Left ventricle myocardium inferior (tissue), 1 donor: ENCODE measurements at regions not wholly inside any gene's neighbourhood (a gene's known extent, or its start where the extent isn't known, plus 50 kb on each side); places are given as distances from the start of the nearest gene placed in this dataset.
"Not testable (repeated sequence)": the region's sequence is repeated elsewhere in the genome, so short reads cannot be mapped to it uniquely, and the experiment has no call there.

Experiments
- DNase-seq: peaks from one replicate; pipeline ENCODE4 v3.0.0-alpha.2; 2020
- H3K27ac ChIP-seq: fragments of 200-600 bp; replicated peaks from 2 replicates; pipeline ENCODE4 v1.8.0; 2021
- H3K27me3 ChIP-seq: fragments of 200-600 bp; 2 replicates; pipeline ENCODE4 v1.8.0; 2021; ENCODE audit warnings: low read depth
- H3K36me3 ChIP-seq: fragments of 200-600 bp; 2 replicates; pipeline ENCODE4 v1.8.0; 2021
- H3K4me1 ChIP-seq: fragments of 200-600 bp; 2 replicates; pipeline ENCODE4 v1.8.0; 2021
- H3K4me3 ChIP-seq: fragments of 200-600 bp; 2 replicates; pipeline ENCODE4 v1.8.0; 2021; ENCODE audit warnings: mild to moderate bottlenecking, moderate library complexity
- H3K9me3 ChIP-seq: fragments of 200-600 bp; replicated peaks from 2 replicates; pipeline ENCODE4 v1.8.0; 2021
- CTCF ChIP-seq: fragments of 200-600 bp; IDR thresholded peaks from 2 replicates; pipeline ENCODE4 v1.8.0; 2021; ENCODE audit warnings: antibody characterized with exemption, mild to moderate bottlenecking, borderline replicate concordance
- intact Hi-C: fragments of 100-400 bp; cut with micrococcal nuclease; formaldehyde crosslinking; loops from one replicate; pipeline ENCODE4 v1.11.0; 2022
- donor health status: DM: no; HTN: yes; CAD: no; lungs with severe emphysema.

- Histone ChIP-seq H3K27ac (no peak overlapping the region), H3K9me3 (peaks cover 3% of the 10 kb centered on the region), H3K27me3 (no peaks in the 10 kb centered on the region), H3K36me3 (no peaks in the 10 kb centered on the region), H3K4me3 (no peak overlapping the region), H3K4me1 (no peaks in the 10 kb centered on the region)
- no peak for TF ChIP-seq CTCF
- intact Hi-C loops = no loop called here
- DNase-seq = no peak
Measured at GRCh38 chr14:30238936-30239335, 311.3 kb upstream of the PRKD1 start.

GRCh38 chr14:30240018-30240417, 312.4 kb upstream of the PRKD1 start:
- Histone ChIP-seq H3K36me3 (no peaks in the 10 kb centered on the region), H3K4me3 (no peak overlapping the region), H3K9me3 (peaks cover 3% of the 10 kb centered on the region), H3K4me1 (no peaks in the 10 kb centered on the region), H3K27me3 (no peaks in the 10 kb centered on the region), H3K27ac (no peak overlapping the region)
- intact Hi-C loops = no loop called here
- no peak for TF ChIP-seq CTCF
- no peak for DNase-seq

GRCh38 chr14:30240685-30241084, 313.0 kb upstream of the PRKD1 start:
- Histone ChIP-seq H3K4me1 (no peaks in the 10 kb centered on the region), H3K27me3 (no peaks in the 10 kb centered on the region), H3K9me3 (peaks cover 3% of the 10 kb centered on the region), H3K4me3 (no peak overlapping the region), H3K36me3 (no peaks in the 10 kb centered on the region), H3K27ac (no peak overlapping the region)
- DNase-seq = no peak
- intact Hi-C loops = no loop called here
- no peak for TF ChIP-seq CTCF

- H3K36me3 ChIP-seq = no peaks in the 10 kb centered on the region
- TF ChIP-seq CTCF = no peak
- H3K27ac ChIP-seq = no peak overlapping the region
- peaks cover 3% of the 10 kb centered on the region for H3K9me3 ChIP-seq
- no peaks in the 10 kb centered on the region for H3K27me3 ChIP-seq
- DNase-seq = no peak
- no peaks in the 10 kb centered on the region for H3K4me1 ChIP-seq
- H3K4me3 ChIP-seq = no peak overlapping the region
- intact Hi-C loops = no loop called here
Measured at GRCh38 chr14:30242744-30243143, 315.1 kb upstream of the PRKD1 start.

GRCh38 chr14:30243207-30243606, 315.6 kb upstream of the PRKD1 start:
- Histone ChIP-seq H3K27me3 (no peaks in the 10 kb centered on the region), H3K4me3 (no peak overlapping the region), H3K36me3 (no peaks in the 10 kb centered on the region), H3K9me3 (no peaks in the 10 kb centered on the region), H3K4me1 (no peaks in the 10 kb centered on the region), H3K27ac (no peak overlapping the region)
- no peak for DNase-seq
- intact Hi-C loops = no loop called here
- no peak for TF ChIP-seq CTCF

- Histone ChIP-seq H3K9me3 (no peaks in the 10 kb centered on the region), H3K27ac (no peak overlapping the region), H3K36me3 (no peaks in the 10 kb centered on the region), H3K4me1 (no peaks in the 10 kb centered on the region), H3K4me3 (no peak overlapping the region), H3K27me3 (no peaks in the 10 kb centered on the region)
- no peak for TF ChIP-seq CTCF
- no peak for DNase-seq
- intact Hi-C loops = no loop called here
Measured at GRCh38 chr14:30243805-30244204, 315.2 kb upstream of the G2E3 start.

GRCh38 chr14:30244348-30244747, 314.6 kb upstream of the G2E3 start:
- H3K27me3 ChIP-seq, intact Hi-C loops, DNase-seq, H3K36me3 ChIP-seq, H3K9me3 ChIP-seq, H3K27ac ChIP-seq, H3K4me1 ChIP-seq, H3K4me3 ChIP-seq: not testable (repeated sequence)
